Heart right ventricle (tissue), 16 donors: ENCODE measurements at regions not wholly inside any gene's neighbourhood (a gene's known extent, or its start where the extent isn't known, plus 50 kb on each side); places are given as distances from the start of the nearest gene placed in this dataset.

ENCODE experiments used
- ATAC-seq, 8 donors: fragments of 200-7000 bp; cut with Tn5 transposase; one replicate each; pipeline ENCODE4 v1.9.1; 2020; ENCODE audit warnings: mild to moderate bottlenecking in 8 of 8, moderate library complexity in 8 of 8, moderate number of reproducible peaks in 1 of 8
- DNase-seq, 2 donors: peaks; one replicate each; pipeline ENCODE4 v3.0.0-alpha.2; 2020
- H3K27ac ChIP-seq, 10 donors: fragments of 200-600 bp; sonication (generic) in 2 of 10; one replicate each; pipeline versions ENCODE4 v1.5.0 to v1.8.0; 2020 to 2022; ENCODE audit warnings: mild to moderate bottlenecking in 3 of 10
- H3K27me3 ChIP-seq, 7 donors: fragments of 200-600 bp; one replicate each; pipeline ENCODE4 v1.8.0; 2021 to 2022; ENCODE audit warnings: mild to moderate bottlenecking in 2 of 7
- H3K36me3 ChIP-seq, 9 donors: fragments of 200-600 bp; sonication (generic) in 1 of 9; one replicate each; pipeline versions ENCODE4 v1.5.0 to v1.8.0; 2020 to 2022; ENCODE audit warnings: mild to moderate bottlenecking in 2 of 9
- H3K4me1 ChIP-seq, 9 donors: fragments of 200-600 bp; sonication (generic) in 1 of 9; one replicate each; pipeline versions ENCODE4 v1.5.0 to v1.8.0; 2020 to 2022; ENCODE audit warnings: mild to moderate bottlenecking in 4 of 9
- H3K4me3 ChIP-seq, 10 donors: fragments of 200-600 bp; sonication (generic) in 2 of 10; one replicate each; pipeline versions ENCODE4 v1.5.0 to v1.8.0; 2020 to 2022; ENCODE audit warnings: mild to moderate bottlenecking in 7 of 10, moderate library complexity in 2 of 10
- H3K9me3 ChIP-seq, 11 donors: fragments of 200-600 bp in 10 of 11; sonication (generic) in 2 of 11; one replicate each; pipeline versions ENCODE4 v1.5.0 to v1.8.0; 2013 to 2022; ENCODE audit warnings: mild to moderate bottlenecking in 2 of 11, control low read depth in 1 of 11, moderate library complexity in 1 of 11
- CTCF ChIP-seq, 9 donors: fragments of 200-600 bp; sonication (generic) in 2 of 9; IDR thresholded peaks; one replicate each; pipeline versions ENCODE4 v1.5.0 to v1.8.0; 2021 to 2022; ENCODE audit warnings: antibody characterized with exemption in 9 of 9, mild to moderate bottlenecking in 5 of 9, moderate library complexity in 1 of 9
- WGBS, 2 donors: extraction: QIAGEN DNeasy Blood & Tissue Kit; methylation state at CpG; one replicate each; pipeline ENCODE4 v1.1.7; 2013; ENCODE audit warnings: inconsistent platforms in 1 of 2; 5-methylcytosine and 5-hydroxymethylcytosine counted together
- intact Hi-C, 10 donors: fragments of 100-400 bp; cut with DNase I; formaldehyde crosslinking; loops; one replicate each; pipeline versions ENCODE4 v1.11.1 to v1.14.2; 2022
- donor health status: Arrhythmogenic right ventricular cardiomyopathy.
- donor health status: ischemic (EF 13 %, LVEDD 7.1; RV severe dilation, severe dysfunction).
- donor health status: healthy with polysubstance abuse.
- donor health status: DM: no; HTN: yes; CAD: no.
- donor health status: DM: no; HTN: no; CAD: no.
- donor health status: ischemic (EF 25% LVEDD 6.9; RV normal size, moderate dysfunction).
- donor health status: ischemic (EF 25% LVEDD 5.7; RV mildly dilated, moderate dysfunction).
- donor health status: healthy.
- donor health status: DM: yes; HTN: yes; CAD: no.
- donor health status: Ischemic cardiomyopathy.
- donor health status: ischemic (EF 35%, LVEDD 5.7; RV mildly dilated, moderate dysfunction).
- donor health status: nonischemic (EF 11% LVEDD 7.7; RV severe dilation, severe dysfunction).
- donor health status: DM: yes; HTN: yes; CAD: no.
- donor health status: PGD.
- donor health status: ischemic (EF 29% LVEDD 5.4; RV normal size, mild dysfunction).
- donor health status: nonischemic (EF 23%, LVEDD 6.1; RV moderate dilation, normal function).

GRCh38 chr1:170284016-170284415, 138.3 kb downstream of the NTMT2 start:
- Histone ChIP-seq H3K4me3 (no peak overlapping the region), H3K9me3 (peaks cover 0 to 5% (median 0%) of the 10 kb centered on the region in 11 donors), H3K27ac (no peak overlapping the region), H3K27me3 (no peaks in the 10 kb centered on the region), H3K4me1 (peaks cover 0 to 9% (median 0%) of the 10 kb centered on the region in 9 donors), H3K36me3 (no peaks in the 10 kb centered on the region)
- ATAC-seq = peak in 4 of 8 donors; percentile 41 to 89 (median 72)
- 60 to 64% methylated on average over 3 of the region's 3 CpGs for WGBS, 2 donors
- intact Hi-C loops = no loop called here
- no peak for DNase-seq
- no peak for TF ChIP-seq CTCF (IDR thresholded peaks at IDR 0.05)

- ATAC-seq = peak in 5 of 8 donors; percentile 19 to 70 (median 37)
- H3K27ac ChIP-seq = no peak overlapping the region
- DNase-seq = no peak
- H3K4me1 ChIP-seq = peaks cover 0 to 9% (median 0%) of the 10 kb centered on the region in 9 donors
- H3K36me3 ChIP-seq = no peaks in the 10 kb centered on the region
- intact Hi-C loops = no loop called here
- H3K9me3 ChIP-seq = peaks cover 0 to 5% (median 0%) of the 10 kb centered on the region in 11 donors
- H3K4me3 ChIP-seq = no peak overlapping the region
- WGBS, 2 donors = 52 to 53% methylated on average over 7 of the region's 7 CpGs
- TF ChIP-seq CTCF (IDR thresholded peaks at IDR 0.05) = no peak
- no peaks in the 10 kb centered on the region for H3K27me3 ChIP-seq
Observed at GRCh38 chr1:170284512-170284911, 138.8 kb downstream of the NTMT2 start.

GRCh38 chr1:170284951-170285350, 139.2 kb downstream of the NTMT2 start:
- no peaks in the 10 kb centered on the region for H3K27me3 ChIP-seq
- peaks cover 0 to 5% (median 0%) of the 10 kb centered on the region in 11 donors for H3K9me3 ChIP-seq
- H3K27ac ChIP-seq = no peak overlapping the region
- no peak for TF ChIP-seq CTCF (IDR thresholded peaks at IDR 0.05)
- peaks cover 0 to 9% (median 0%) of the 10 kb centered on the region in 9 donors for H3K4me1 ChIP-seq
- no peak for DNase-seq
- intact Hi-C loops = no loop called here
- no peak overlapping the region for H3K4me3 ChIP-seq
- no peak for ATAC-seq
- no peaks in the 10 kb centered on the region for H3K36me3 ChIP-seq
- WGBS, 2 donors = 71 to 77% methylated on average over 5 of the region's 5 CpGs

GRCh38 chr1:170288155-170288554, 142.4 kb downstream of the NTMT2 start:
- H3K27ac ChIP-seq = no peak overlapping the region
- no peak for TF ChIP-seq CTCF (IDR thresholded peaks at IDR 0.05)
- no peaks in the 10 kb centered on the region for H3K27me3 ChIP-seq
- no peak for ATAC-seq
- no peak overlapping the region for H3K4me3 ChIP-seq
- no peaks in the 10 kb centered on the region for H3K36me3 ChIP-seq
- intact Hi-C loops = no loop called here
- 56 to 69% methylated on average over 3 of the region's 3 CpGs for WGBS, 2 donors
- no peak for DNase-seq
- H3K9me3 ChIP-seq = no peaks in the 10 kb centered on the region
- peaks cover 0 to 9% (median 0%) of the 10 kb centered on the region in 9 donors for H3K4me1 ChIP-seq
